GM21825 (cell line): ENCODE measurements at regions not wholly inside any gene's neighbourhood (a gene's known extent, or its start where the extent isn't known, plus 50 kb on each side); places are given as distances from the start of the nearest gene placed in this dataset.
"Not testable (repeated sequence)": the region's sequence is repeated elsewhere in the genome, so short reads cannot be mapped to it uniquely, and the experiment has no call there.

Experiments used
- ATAC-seq: cut with Tn5 transposase; IDR thresholded peaks from one replicate; pipeline ENCODE4 v1.9.1; 2021; ENCODE audit warnings: mild to moderate bottlenecking, moderate library complexity; ENCODE audit not compliant: unreplicated experiment

DNA sequence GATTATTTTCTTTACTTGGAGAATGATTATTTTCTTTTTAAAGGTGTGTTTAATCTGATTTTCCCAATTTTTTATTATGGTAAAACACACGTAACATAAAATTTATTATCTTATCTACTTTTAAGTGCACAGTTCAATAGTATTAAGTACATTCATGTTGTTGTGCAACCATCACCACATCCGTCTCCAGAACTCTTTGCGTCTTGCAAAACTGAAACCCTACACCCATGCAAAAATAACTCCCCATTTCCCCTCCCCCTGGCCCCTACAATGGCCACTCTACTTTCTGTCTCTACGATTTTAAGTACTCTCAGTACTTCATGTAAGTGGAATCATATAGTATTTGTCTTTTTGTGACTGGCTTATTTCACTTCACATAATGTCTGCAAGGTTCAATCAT is 230.7 kb downstream of the SATB1 start:
- ATAC-seq, result no peak

DNA sequence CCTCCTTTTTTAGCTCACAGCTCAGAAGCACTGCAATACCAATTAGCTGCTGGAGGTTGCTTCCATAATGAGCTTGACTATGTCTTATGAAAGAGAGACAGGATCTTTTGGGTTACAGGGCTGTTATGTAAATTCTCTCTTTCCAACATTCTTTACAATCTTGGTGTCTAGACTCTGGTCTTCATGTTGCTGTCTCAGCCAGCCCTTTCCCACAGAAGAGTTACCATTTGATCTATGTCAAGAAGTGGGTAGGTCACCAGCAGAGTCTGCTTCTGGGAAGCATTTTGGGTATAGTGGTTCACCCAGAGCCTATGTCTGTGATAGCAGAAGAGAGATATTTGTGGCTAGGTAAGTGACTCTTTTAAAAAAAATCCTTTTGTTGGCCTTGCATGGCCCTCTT is 234.5 kb downstream of the SATB1 start:
- no peak for ATAC-seq

DNA sequence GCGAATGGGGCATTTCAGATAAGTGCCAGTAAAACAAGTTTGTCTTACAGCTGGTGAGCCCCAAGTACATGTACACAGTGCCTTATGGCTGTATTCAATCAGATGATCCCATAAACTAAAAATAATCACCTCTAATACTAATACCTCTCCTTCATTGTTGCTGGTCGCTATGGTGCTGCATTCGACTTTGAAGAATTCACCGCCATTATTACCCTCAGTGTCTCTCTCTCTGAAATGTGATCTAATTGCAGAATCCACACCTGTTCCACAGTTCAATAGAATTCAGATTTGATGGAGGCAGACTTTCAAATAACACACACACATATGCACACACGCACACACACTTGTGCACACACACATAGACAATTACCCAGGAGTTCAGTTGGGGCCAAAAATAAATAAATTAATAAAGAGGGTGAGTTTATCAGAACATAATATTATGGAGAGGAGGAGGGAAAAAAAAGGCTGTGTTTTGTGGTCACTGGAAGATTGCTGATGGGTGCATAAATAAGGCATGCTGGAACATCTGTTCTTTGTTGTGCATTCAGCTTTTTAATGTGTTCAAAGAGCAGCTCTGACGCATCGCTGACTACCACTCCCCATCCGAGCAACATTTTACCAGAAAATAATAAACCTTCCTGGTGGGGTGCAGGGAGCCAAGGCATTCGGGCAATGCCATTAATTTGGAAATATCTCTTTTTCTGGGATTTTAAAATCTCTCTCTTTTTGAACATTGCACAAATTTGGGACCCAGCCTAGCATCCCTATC is 235.7 kb downstream of the SATB1 start:
- no peak for ATAC-seq

DNA sequence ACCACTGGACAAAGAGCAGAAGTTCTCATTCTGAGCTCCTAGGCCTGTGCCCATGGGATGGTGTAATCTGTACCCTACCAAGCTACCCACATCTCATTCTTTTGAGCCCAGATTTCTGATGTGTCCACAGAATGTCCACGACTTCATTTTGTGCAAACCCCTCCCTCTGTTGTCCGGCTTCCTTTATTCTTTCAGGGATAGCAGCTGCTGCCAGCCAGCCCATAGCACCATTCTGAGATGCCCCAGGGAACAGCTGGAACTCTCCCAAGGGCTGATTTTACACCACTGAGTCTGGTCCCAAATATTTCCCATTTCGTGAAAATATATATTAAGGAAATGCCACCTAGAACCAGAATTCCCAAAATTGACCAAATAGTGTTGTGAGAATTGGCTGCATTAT is 236.6 kb downstream of the SATB1 start:
- ATAC-seq, result no peak

DNA sequence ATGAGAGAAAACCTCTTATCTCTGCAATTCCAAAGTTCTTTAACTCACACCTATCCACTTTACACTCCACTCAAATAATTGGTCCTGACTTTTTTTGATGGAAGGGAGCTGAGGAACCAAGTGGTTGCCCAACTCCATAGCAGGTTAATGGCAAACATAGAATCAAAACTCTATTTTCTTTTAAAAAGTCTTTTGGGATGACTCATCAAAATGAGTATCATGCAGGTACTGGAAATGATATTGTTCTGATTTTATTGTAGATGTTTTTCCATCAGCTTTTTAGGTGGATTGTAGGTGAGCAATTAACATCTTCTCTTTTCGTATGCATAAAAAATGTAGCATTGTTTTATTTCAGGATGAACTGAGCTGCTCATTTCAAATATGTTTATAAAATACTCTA is 239.5 kb downstream of the SATB1 start:
- ATAC-seq, result no peak

DNA sequence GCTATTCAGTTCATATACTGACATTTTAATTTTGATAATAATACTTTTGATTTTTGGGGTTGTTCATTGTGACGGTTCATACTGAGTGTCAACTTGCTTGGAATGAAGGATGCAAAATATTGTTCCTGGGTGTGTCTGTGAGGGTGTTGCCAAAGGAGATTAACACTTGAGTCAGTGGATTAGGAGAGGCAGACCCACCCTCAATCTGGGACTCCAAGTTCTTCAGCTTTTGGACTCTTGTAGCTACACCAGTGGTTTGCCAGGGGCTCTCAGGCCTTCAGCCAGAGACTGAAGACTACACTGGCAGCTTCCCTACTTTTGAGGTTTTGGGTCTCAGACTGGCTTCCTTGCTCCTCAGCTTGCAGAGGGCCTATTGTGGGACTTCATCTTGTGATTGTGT is 242.2 kb downstream of the SATB1 start:
- ATAC-seq, result not testable (repeated sequence)

DNA sequence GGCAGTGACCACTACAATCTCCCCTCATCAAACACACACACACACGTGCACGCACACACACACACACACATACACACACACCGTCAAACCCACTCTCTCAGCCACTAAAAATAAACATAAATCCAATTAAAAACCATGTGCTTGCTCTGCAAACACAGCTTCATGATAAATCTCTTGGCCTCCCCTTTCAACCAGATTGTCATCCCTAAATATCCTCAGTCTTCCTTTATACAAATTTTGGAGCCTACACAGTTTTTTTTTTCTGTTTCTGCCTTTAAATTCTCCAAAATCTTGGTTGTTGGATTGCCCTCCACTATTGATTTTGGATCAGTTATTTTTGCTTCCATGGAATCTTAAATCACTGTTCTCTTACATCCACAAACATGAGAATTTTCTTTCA is 245.6 kb downstream of the SATB1 start:
- no peak for ATAC-seq

DNA sequence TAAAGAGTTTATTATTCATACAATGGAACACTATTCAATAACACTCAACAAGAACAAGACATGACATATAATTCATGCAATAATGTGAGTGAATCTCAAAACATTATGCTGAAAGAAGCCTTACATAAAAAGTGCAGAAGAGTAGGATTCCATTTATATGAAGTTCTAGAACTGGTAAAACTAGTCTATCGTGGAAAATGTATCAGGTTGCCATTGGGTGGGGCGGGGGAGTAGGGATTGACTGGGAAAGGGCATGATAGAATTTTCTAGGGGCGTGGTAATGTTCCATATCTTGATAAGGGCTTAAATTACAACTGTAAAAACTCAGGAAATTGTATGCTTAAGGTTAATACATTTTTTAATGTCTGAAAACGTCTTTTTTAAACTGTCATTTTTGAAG is 247.9 kb downstream of the SATB1 start:
- ATAC-seq, result no peak

DNA sequence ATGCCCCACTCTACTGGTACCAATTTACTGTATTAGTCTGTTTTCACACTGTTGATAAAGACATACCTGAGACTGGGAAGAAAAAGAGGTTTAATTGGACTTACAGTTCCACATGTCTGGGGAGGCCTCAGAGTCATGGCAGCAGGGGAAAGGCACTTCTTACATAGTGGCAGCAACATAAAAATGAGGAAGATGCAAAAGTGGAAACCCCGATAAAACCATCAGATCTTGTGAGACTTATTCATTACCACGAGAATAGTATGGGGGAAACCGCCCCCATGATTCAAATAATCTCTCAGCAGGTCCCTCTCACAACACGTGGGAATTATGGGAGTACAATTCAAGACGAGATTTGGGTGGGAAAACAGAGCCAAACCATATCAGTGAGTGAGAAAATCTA is 251.2 kb downstream of the SATB1 start:
- not testable (repeated sequence) for ATAC-seq

DNA sequence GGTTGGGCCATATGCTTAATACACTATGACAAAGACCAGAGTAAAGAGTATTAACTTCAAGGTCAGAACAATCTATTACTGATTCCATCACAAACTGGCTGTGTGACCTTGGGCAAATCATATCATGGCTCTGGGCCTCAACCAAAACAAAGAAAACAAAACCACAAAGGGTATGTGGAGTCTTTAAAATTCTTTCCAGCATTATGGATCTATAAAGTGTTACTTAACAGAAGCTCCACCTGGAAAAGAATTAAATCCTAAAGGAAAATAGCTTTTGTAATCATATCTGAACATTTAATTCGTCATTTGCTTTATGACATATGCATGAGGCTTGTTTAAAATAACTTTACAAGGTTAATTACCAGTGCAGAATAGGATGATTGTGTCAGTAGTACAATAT is 265.5 kb downstream of the SATB1 start:
- ATAC-seq, result no peak

DNA sequence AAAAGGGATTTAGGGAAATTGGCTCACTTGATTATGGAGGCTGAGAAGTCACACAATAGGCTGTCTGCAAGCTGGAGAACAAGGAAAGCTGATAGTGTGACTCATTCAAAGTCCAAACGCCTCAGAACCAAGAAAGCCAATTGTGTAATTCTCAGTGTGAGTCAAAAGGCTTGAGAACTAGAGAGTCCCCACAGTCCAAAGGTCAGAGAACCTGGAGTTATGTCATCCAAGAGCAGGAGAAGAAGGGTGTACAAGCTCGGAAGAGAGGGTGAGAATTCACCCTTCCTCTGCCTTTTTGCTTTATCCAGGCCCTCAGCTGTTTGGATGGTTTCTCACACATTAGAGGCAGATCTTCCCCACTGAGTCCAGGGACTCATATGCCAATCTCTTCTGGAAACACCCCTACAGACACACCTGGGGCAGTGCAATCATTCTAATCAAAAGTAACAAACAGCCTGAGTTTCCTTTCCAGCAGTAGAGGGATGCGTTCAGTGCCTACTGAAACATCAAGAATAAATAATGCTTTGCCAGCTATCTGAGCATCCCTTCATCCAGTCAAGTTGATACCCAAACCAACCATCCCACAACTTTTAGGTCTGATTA is 271.5 kb downstream of the SATB1 start:
- ATAC-seq, result no peak

DNA sequence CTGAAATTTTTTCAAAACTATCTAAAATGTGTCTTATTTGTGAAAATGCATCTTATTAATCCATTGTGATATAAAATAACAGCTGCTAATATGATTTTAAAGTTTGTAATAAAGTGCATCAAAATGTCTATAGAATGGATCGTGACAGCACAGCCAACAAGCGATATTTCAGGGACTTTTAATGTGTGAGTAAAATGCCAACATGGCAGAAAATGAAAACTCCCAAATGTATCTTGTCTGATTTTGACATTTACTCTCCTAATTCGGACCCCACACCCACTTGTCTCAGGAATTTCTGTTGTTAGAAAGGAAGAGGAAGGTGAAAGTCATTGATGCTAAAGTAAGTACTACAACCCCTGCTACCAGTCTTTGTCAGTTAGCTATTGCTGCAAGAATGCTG is 273.9 kb downstream of the SATB1 start:
- no peak for ATAC-seq

DNA sequence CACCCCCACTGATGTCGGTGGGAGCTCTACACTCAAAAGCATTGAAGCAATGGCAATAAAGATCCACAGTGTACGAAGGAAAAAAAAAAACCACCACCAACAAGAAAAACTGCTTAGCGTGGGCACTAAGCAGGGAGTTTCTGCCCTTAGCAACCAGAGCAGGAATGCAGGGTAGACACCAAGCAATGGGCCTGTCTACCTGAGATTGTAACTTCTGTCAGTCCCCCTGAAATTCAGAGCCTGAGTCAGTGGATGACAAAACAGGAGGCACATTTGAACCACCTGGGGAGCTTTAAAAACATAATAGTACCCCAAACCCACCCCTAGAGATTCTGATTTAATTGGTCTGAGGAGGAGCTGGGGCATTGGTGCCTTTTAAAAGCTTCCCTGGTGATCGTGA is 275.2 kb downstream of the SATB1 start:
- ATAC-seq, result no peak

DNA sequence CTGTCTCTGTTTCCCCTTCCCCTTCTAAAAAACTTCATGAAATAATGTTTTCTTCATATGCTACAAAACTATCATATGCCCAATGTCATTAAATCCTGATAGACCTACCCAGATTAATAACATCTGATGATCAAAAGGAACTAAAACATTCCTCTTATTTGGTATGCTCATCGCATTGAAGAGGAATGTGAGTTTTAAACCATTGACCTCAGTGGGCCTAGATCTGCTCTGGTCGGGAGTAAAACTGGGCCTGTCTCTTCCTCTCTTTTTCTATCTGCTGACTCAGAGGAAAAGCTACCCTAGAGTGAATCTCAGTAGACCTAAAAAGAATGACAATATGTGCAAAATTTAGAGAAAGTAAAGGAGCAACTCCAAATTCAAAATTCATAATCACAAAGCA is 275.8 kb downstream of the SATB1 start:
- no peak for ATAC-seq

DNA sequence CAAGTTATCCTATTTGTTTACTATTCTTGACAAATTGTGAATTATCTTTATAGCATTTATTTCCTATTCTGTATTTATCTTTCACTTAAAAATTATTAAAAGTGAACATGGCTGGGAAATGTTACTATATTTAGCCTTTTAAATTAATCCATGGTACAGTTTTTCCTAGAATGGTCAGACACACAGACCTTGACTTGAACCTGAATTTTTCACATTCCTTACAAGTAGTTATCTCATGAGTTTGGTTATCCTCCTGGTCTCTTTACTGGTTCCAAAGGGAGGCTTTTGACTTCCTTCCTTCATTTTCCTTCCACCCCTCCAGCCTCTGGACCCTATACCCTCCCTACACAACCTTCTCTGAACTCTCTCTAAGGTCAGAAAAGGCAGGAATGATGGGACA is 280.6 kb downstream of the SATB1 start:
- ATAC-seq, result no peak

DNA sequence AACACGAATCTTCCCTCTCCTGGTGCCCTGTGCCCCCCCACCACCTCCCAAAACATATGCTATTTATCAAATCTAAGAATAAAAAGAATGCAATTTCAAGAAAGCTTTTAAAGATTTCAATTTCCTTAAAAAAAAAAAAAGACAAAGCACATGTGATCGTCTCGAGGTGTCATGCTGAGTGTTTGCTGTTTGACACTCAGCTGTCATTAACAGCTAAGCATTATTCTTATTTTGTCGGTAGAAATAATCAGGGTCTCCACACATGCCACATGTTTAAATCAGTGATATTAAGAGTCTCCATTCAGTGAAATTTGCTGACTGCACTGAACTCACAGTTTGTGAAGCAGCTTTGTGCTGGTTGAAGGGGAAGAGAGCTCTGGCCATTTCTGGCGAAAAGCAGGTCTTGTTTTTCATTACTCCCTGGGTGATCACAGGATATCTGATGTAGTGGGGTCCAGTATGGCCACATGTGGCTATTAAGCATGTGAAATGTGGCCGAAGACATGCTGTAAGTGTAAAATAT is 281.8 kb downstream of the SATB1 start:
- ATAC-seq, result no peak

DNA sequence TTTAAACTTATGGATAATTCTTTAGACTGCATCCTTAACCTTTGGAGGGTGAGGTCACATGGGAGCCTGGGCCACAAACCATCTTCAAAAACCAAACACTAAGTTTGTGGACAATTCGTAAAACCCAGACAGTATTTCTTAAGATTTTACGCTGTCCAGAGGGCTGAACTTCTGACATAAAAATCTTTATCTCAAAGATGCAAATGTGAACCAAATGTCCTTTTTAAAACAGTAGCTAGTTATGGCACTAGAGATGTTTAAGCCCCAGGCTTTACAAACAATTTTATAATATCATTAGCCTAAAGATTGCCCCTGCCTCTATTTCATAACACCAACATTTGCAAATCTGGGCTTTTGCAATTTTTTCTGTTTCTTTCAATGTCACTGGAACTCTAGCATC is 287.2 kb downstream of the SATB1 start:
- ATAC-seq, result no peak

DNA sequence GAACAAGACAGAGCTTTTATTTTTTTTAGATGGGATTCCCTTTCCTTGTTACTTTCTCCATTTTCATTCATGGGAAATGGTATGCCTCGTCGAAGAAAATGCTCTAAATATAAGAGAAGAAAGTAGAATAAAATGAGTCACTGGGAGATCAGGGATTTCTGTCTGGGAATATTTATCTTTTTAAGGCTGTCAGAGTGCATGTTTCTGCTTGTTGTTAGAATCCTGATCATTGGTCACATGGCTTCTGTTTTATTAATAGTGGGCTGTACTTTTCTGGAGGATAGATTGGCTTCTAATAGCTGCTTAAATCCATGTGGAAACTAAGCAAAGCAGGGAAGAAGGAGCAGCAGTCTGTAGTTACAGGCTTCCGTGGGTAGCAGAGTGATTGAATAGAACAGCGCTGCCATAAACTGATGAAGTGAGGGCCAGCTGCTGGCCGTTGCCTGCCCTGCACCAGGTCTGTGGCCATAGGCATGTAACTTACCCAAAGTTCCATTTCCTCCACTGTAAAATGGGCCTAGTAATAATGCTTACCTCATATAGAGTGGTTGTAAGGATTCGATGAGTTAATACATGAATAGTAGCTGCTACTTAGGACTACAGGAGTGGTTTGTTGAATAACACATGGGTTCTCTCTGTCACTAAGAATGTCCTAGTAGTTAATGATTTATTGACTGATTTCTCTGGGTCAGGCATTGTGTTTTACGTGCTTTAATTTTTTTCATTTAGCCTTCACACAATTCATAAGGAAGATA is 289.9 kb downstream of the SATB1 start:
- ATAC-seq, result no peak

DNA sequence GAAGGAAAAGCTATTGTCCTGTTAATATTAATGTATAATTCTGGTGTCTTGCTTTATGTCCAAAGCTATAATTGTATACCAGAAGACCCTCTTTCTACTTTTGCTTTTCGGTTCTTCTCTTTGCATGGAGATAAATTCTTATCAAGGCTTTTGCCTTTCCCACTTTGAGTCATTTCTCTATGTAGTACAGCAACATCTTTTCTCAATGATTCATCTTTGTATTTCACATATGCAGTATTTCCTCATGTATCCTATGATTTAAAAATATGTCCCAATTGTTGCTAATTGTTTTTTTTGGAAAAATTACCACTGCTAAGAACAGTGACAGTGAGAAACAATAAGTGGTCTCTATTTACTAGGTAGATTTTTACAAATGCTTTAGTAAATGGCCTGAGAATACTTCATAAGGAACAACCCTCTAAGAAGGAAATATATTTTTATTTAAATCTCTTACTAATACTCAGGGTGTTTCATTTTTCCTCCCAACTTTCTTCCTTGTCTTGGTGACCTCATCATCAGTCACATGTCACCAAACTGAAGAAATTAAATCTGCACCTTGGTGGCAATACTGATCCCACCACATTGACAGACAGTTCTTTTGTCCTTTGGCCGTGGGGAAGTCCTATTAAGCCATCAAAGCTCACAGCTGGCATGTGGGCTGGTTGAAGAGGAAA is 290.6 kb downstream of the SATB1 start:
- no peak for ATAC-seq

DNA sequence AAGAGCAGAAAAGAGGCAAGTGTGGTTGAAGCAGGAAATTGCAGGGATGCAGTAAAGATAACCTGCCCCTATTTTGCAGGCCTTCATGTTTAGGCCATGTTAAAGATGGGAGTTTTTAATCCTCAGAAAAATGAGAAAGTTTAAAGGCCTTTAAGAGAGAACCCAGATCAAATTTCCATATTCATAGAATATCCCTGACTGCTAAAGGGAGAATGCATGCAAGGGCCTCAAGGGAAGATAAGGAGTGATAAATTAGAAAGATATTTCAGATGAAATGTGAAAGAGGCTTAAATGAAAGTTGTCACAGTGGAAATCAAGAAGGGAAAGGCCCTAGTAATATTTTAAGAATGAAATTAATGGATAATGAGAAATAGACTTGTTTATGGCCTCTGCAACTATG is 292.1 kb downstream of the SATB1 start:
- no peak for ATAC-seq
